Astrocyte (in vitro differentiated cells and primary cell): ENCODE measurements at regions not wholly inside any gene's neighbourhood (a gene's known extent, or its start where the extent isn't known, plus 50 kb on each side); places are given as distances from the start of the nearest gene placed in this dataset.

Experiments used
- DNase-seq: peaks from one replicate; pipeline ENCODE4 v3.0.0-alpha.2; 2010; ENCODE audit warnings: low read depth
- FAIRE-seq: peaks from 2 replicates; lab custom pipeline; 2011; peaks lifted over from hg19 to GRCh38; lab: Jason Lieb, UNC
- H2AFZ ChIP-seq: 2 replicates; pipeline ENCODE4 v1.6.0; 2012; ENCODE audit warnings: low read depth, low read length, inconsistent platforms
- H3K27ac ChIP-seq: 2 replicates; pipeline ENCODE4 v1.5.1; 2011; ENCODE audit warnings: low read depth, low read length, inconsistent platforms
- H3K27me3 ChIP-seq: 2 replicates; pipeline ENCODE4 v1.6.0; 2011; ENCODE audit warnings: low read length, inconsistent platforms; ENCODE audit not compliant: insufficient read depth
- H3K36me3 ChIP-seq: 2 replicates; pipeline ENCODE4 v1.5.1; 2011; ENCODE audit warnings: low read length, inconsistent platforms; ENCODE audit not compliant: insufficient read depth
- H3K4me1 ChIP-seq: 2 replicates; pipeline ENCODE4 v1.5.1; 2011; ENCODE audit warnings: low read length, inconsistent platforms; ENCODE audit not compliant: insufficient read depth
- H3K4me2 ChIP-seq: 2 replicates; pipeline ENCODE4 v1.6.0; 2012; ENCODE audit warnings: low read length, inconsistent platforms
- H3K4me3 ChIP-seq: 2 replicates; pipeline ENCODE4 v1.5.1; 2011; ENCODE audit warnings: low read depth, mild to moderate bottlenecking, low read length, inconsistent platforms; ENCODE audit not compliant: insufficient read depth
- H3K79me2 ChIP-seq: 2 replicates; pipeline ENCODE4 v1.6.0; 2012; ENCODE audit warnings: mild to moderate bottlenecking, low read length, inconsistent platforms; ENCODE audit not compliant: insufficient read depth
- H3K9ac ChIP-seq: 2 replicates; pipeline ENCODE4 v1.6.0; 2012; ENCODE audit warnings: mild to moderate bottlenecking, low read length, inconsistent platforms
- H3K9me3 ChIP-seq: 2 replicates; pipeline ENCODE4 v1.5.1; 2012; ENCODE audit warnings: low read depth, mild to moderate bottlenecking, low read length, inconsistent platforms; ENCODE audit not compliant: insufficient read depth
- H4K20me1 ChIP-seq: 2 replicates; pipeline ENCODE4 v1.6.0; 2012; ENCODE audit warnings: low read length, inconsistent platforms; ENCODE audit not compliant: insufficient read depth
- H3K27ac Mint-ChIP-seq: one replicate; pipeline ENCODE4 v1.8.0; 2021; ENCODE audit warnings: mild to moderate bottlenecking, mixed read lengths; ENCODE audit not compliant: unreplicated experiment
- H3K27me3 Mint-ChIP-seq: one replicate; pipeline ENCODE4 v1.8.0; 2021; ENCODE audit warnings: low read depth, mixed read lengths; ENCODE audit not compliant: unreplicated experiment
- H3K36me3 Mint-ChIP-seq: one replicate; pipeline ENCODE4 v1.8.0; 2021; ENCODE audit warnings: low read depth, mixed read lengths; ENCODE audit not compliant: unreplicated experiment
- H3K4me1 Mint-ChIP-seq: one replicate; pipeline ENCODE4 v1.8.0; 2021; ENCODE audit warnings: low read depth, mixed read lengths; ENCODE audit not compliant: unreplicated experiment
- H3K4me3 Mint-ChIP-seq: one replicate; pipeline ENCODE4 v1.8.0; 2021; ENCODE audit warnings: mild to moderate bottlenecking, moderate library complexity, mixed read lengths; ENCODE audit not compliant: unreplicated experiment
- H3K9me3 Mint-ChIP-seq: one replicate; pipeline ENCODE4 v1.8.0; 2021; ENCODE audit warnings: mild to moderate bottlenecking, mixed read lengths; ENCODE audit not compliant: unreplicated experiment
- EZH2 ChIP-seq: IDR thresholded peaks from 2 replicates; pipeline ENCODE4 v1.6.1; 2012; ENCODE audit warnings: mild to moderate bottlenecking, low read length, inconsistent platforms; ENCODE audit not compliant: insufficient read depth
- TF ChIP-seq, protein P1 (sequence below): IDR thresholded peaks from 2 replicates; pipeline ENCODE4 v1.5.1; 2011; ENCODE audit warnings: low read depth, mild to moderate bottlenecking, inconsistent platforms, low read length, moderate library complexity; ENCODE audit not compliant: insufficient read depth

- Histone ChIP-seq H3K9me3 (no peaks in the 10 kb centered on the region), H3K79me2 (peaks cover 55% of the 10 kb centered on the region), H3K9ac (peak overlapping the region; percentile 98), H2AFZ (no peak overlapping the region), H3K4me1 (peaks cover 79% of the 10 kb centered on the region), H3K27ac (peak overlapping the region; percentile 96), H3K4me3 (no peak overlapping the region), H3K4me2 (peak overlapping the region; percentile 100), H3K36me3 (no peaks in the 10 kb centered on the region), H4K20me1 (peaks cover 59% of the 10 kb centered on the region), H3K27me3 (no peaks in the 10 kb centered on the region)
- H3K36me3 Mint-ChIP-seq, result peaks cover 13% of the 10 kb centered on the region
- peaks cover 37% of the 10 kb centered on the region for H3K4me1 Mint-ChIP-seq
- no peak for TF ChIP-seq EZH2
- TF ChIP-seq, protein P1, sequence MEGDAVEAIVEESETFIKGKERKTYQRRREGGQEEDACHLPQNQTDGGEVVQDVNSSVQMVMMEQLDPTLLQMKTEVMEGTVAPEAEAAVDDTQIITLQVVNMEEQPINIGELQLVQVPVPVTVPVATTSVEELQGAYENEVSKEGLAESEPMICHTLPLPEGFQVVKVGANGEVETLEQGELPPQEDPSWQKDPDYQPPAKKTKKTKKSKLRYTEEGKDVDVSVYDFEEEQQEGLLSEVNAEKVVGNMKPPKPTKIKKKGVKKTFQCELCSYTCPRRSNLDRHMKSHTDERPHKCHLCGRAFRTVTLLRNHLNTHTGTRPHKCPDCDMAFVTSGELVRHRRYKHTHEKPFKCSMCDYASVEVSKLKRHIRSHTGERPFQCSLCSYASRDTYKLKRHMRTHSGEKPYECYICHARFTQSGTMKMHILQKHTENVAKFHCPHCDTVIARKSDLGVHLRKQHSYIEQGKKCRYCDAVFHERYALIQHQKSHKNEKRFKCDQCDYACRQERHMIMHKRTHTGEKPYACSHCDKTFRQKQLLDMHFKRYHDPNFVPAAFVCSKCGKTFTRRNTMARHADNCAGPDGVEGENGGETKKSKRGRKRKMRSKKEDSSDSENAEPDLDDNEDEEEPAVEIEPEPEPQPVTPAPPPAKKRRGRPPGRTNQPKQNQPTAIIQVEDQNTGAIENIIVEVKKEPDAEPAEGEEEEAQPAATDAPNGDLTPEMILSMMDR, result no peak
- no peak for DNase-seq
- FAIRE-seq, result peak; percentile 17
- H3K27ac Mint-ChIP-seq, result peak overlapping the region; percentile 80
- no peaks in the 10 kb centered on the region for H3K9me3 Mint-ChIP-seq
- peak overlapping the region; percentile 71 for H3K4me3 Mint-ChIP-seq
- H3K27me3 Mint-ChIP-seq, result no peaks in the 10 kb centered on the region
These were observed 95.0 kb downstream of the RFLNA start for GRCh38 chr12:124389725-124390441.

- no peaks in the 10 kb centered on the region for H3K9me3 Mint-ChIP-seq
- Histone ChIP-seq H3K36me3 (no peaks in the 10 kb centered on the region), H3K4me1 (peaks cover 80% of the 10 kb centered on the region), H4K20me1 (peaks cover 56% of the 10 kb centered on the region), H3K4me3 (peak overlapping the region; percentile 85), H3K27me3 (no peaks in the 10 kb centered on the region), H3K27ac (peak overlapping the region; percentile 96), H3K9ac (peak overlapping the region; percentile 98), H2AFZ (no peak overlapping the region), H3K9me3 (no peaks in the 10 kb centered on the region), H3K4me2 (peak overlapping the region; percentile 100), H3K79me2 (peaks cover 57% of the 10 kb centered on the region)
- no peak overlapping the region for H3K27ac Mint-ChIP-seq
- FAIRE-seq, result no peak
- H3K4me1 Mint-ChIP-seq, result peaks cover 42% of the 10 kb centered on the region
- TF ChIP-seq EZH2, result no peak
- TF ChIP-seq, protein P1, result no peak
- DNase-seq, result peak; percentile 79
- H3K4me3 Mint-ChIP-seq, result peak overlapping the region; percentile 64
- H3K27me3 Mint-ChIP-seq, result no peaks in the 10 kb centered on the region
- H3K36me3 Mint-ChIP-seq, result peaks cover 10% of the 10 kb centered on the region
These were observed 94.3 kb downstream of the RFLNA start for GRCh38 chr12:124389138-124389724.

DNA sequence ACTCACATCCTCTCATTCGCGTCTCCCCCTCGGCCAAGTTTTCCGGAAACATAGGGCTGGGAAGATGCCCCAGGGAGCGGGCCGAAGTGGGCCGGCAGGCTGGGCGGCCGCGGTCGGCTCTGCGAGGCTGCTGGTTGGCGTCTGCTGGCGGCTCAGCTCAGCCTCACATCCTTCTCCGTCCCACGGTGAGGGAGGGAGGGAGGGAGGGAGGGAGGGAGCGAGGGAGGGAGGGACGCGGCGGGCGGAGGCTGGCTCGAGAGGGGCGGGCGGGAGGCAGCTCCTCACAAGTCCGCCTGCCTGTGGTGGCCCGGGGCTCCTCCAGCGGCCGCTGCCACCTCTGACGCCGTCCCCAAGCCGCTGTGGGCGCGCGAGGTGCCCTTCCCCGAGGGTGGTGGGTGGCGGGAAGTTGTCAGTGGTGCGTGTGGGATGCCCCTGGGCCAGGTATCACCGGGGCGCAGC, 93.8 kb downstream of the RFLNA start:
- Mint-ChIP-seq H3K9me3 (no peaks in the 10 kb centered on the region), H3K36me3 (peaks cover 8% of the 10 kb centered on the region), H3K27me3 (no peaks in the 10 kb centered on the region), H3K27ac (peak overlapping the region; percentile 77), H3K4me3 (peak overlapping the region; percentile 86), H3K4me1 (peaks cover 42% of the 10 kb centered on the region)
- H3K4me2 ChIP-seq, result peak overlapping the region; percentile 100
- peak overlapping the region; percentile 98 for H3K9ac ChIP-seq
- peaks cover 62% of the 10 kb centered on the region for H3K79me2 ChIP-seq
- peaks cover under 1% of the 10 kb centered on the region for H3K36me3 ChIP-seq
- H2AFZ ChIP-seq, result no peak overlapping the region
- peaks cover 52% of the 10 kb centered on the region for H4K20me1 ChIP-seq
- H3K4me3 ChIP-seq, result peak overlapping the region; percentile 85
- no peaks in the 10 kb centered on the region for H3K27me3 ChIP-seq
- H3K27ac ChIP-seq, result peak overlapping the region; percentile 96
- H3K4me1 ChIP-seq, result peaks cover 78% of the 10 kb centered on the region
- H3K9me3 ChIP-seq, result no peaks in the 10 kb centered on the region
- TF ChIP-seq EZH2, result no peak
- TF ChIP-seq, protein P1, result no peak
- FAIRE-seq, result no peak
- peak; percentile 81 for DNase-seq
